Transverse colon (tissue), 4 donors: ENCODE measurements at regions not wholly inside any gene's neighbourhood (a gene's known extent, or its start where the extent isn't known, plus 50 kb on each side); places are given as distances from the start of the nearest gene placed in this dataset.
"Not testable (repeated sequence)": the region's sequence is repeated elsewhere in the genome, so short reads cannot be mapped to it uniquely, and the experiment has no call there.

Source experiments
- DNase-seq: peaks from one replicate; pipeline ENCODE4 v3.0.0-alpha.2; 2019
- H3K27ac ChIP-seq, 4 donors: fragments of 200-600 bp; sonication (generic); 2 replicates each; pipeline ENCODE4 v1.5.1; 2016 to 2018; ENCODE audit warnings: inconsistent platforms in 4 of 4
- H3K27me3 ChIP-seq: fragments of 200-600 bp; sonication (generic); 2 replicates; pipeline ENCODE4 v1.5.1; 2017; ENCODE audit warnings: inconsistent platforms
- H3K36me3 ChIP-seq, 4 donors: fragments of 200-600 bp; sonication (generic); 2 replicates each; pipeline ENCODE4 v1.5.1; 2017 to 2019; ENCODE audit warnings: inconsistent platforms in 4 of 4
- H3K4me1 ChIP-seq, 4 donors: fragments of 200-600 bp; sonication (generic); 2 replicates each; pipeline ENCODE4 v1.5.1; 2017 to 2020; ENCODE audit warnings: inconsistent platforms in 4 of 4
- H3K4me3 ChIP-seq, 4 donors: fragments of 200-600 bp; sonication (generic); 1 replicate in 1 of 4; 2 replicates in 3 of 4; pipeline versions ENCODE4 v1.5.1 to v1.6.1; 2017 to 2019; ENCODE audit warnings: inconsistent platforms in 4 of 4
- H3K9me3 ChIP-seq, 2 donors: fragments of 200-600 bp; sonication (generic); 2 replicates each; pipeline ENCODE4 v1.5.1; 2017 to 2019; ENCODE audit warnings: inconsistent platforms in 2 of 2
- EP300 ChIP-seq: sonication (generic); formaldehyde crosslinking; IDR thresholded peaks from one replicate; pipeline ENCODE4 v1.6.1; 2017; ENCODE audit warnings: antibody characterized with exemption, low read depth
- POLR2A ChIP-seq: fragments of 450-650 bp; IDR thresholded peaks from one replicate; pipeline ENCODE4 v1.6.1; 2016; ENCODE audit warnings: antibody characterized with exemption, mild to moderate bottlenecking, moderate library complexity
- POLR2AphosphoS5 ChIP-seq, 3 donors: sonication (generic); formaldehyde crosslinking; IDR thresholded peaks; one replicate each; pipeline ENCODE4 v1.6.1; 2016; ENCODE audit warnings: antibody characterized with exemption in 3 of 3
- WGBS, 2 donors: methylation state at CpG; one replicate each; pipeline ENCODE4 v1.1.5; 2018; ENCODE audit warnings: low coverage in 1 of 2; 5-methylcytosine and 5-hydroxymethylcytosine counted together
- in situ Hi-C, 4 donors: fragments of 200-750 bp; cut with MboI; loops; one replicate each; pipeline versions ENCODE4 v1.15.0 to v1.15.1; 2017; ENCODE audit warnings: low sequenced_read_pairs in 3 of 4, low pct_ligation_motif_present in 1 of 4, low pct_unique_long_range_greater_than_20kb in 1 of 4
- intact Hi-C: fragments of 100-400 bp; cut with DNase I; formaldehyde crosslinking; loops from one replicate; pipeline ENCODE4 v1.15.1; 2023; ENCODE audit warnings: low total_unique reads
- TF ChIP-seq, protein P1 (sequence below), 5 experiments: fragments of 200-600 bp in 3 of 5; fragments of 450-650 bp in 2 of 5; sonication (generic) in 3 of 5; IDR thresholded peaks; 1 replicate in 2 of 5; 2 replicates in 3 of 5; pipeline ENCODE4 v1.5.1; 2016 to 2017; ENCODE audit warnings: antibody characterized with exemption in 5 of 5, inconsistent platforms in 3 of 5, mild to moderate bottlenecking in 2 of 5, moderate library complexity in 1 of 5

DNA sequence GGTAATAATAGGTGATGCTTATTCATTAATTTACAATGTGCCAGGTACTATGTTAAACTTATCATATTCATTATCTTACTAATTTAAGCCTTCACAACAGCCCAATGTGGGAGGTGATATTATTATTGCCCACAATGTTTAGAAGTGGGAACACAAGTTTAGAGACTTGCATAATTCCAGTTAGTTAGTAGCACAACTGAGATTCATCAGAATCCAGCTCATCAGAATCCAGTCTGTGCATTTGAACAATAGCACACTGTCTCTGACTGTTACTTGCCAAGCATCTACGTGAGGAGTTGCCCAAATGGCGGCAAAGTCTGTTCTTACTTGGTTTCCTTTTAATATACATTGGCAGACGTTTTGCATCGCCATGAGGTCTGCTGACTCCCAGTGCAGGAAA, 110.9 kb upstream of the BASP1 start:
- H3K4me3 ChIP-seq = no peak overlapping the region
- no peaks in the 10 kb centered on the region for H3K4me1 ChIP-seq
- intact Hi-C loops (no loop called here), in situ Hi-C loops (no loop called here)
- WGBS, 2 donors = 80 to 83% methylated on average over 2 to 4 of the region's 4 CpGs
- no peaks in the 10 kb centered on the region for H3K27me3 ChIP-seq
- no peaks in the 10 kb centered on the region for H3K36me3 ChIP-seq
- no peak for DNase-seq
- no peak overlapping the region for H3K27ac ChIP-seq
- no peaks in the 10 kb centered on the region for H3K9me3 ChIP-seq
- TF ChIP-seq EP300 (no peak), POLR2A (no peak), POLR2AphosphoS5 (IDR thresholded peaks at IDR 0.05) (no peak)
- TF ChIP-seq, protein P1, sequence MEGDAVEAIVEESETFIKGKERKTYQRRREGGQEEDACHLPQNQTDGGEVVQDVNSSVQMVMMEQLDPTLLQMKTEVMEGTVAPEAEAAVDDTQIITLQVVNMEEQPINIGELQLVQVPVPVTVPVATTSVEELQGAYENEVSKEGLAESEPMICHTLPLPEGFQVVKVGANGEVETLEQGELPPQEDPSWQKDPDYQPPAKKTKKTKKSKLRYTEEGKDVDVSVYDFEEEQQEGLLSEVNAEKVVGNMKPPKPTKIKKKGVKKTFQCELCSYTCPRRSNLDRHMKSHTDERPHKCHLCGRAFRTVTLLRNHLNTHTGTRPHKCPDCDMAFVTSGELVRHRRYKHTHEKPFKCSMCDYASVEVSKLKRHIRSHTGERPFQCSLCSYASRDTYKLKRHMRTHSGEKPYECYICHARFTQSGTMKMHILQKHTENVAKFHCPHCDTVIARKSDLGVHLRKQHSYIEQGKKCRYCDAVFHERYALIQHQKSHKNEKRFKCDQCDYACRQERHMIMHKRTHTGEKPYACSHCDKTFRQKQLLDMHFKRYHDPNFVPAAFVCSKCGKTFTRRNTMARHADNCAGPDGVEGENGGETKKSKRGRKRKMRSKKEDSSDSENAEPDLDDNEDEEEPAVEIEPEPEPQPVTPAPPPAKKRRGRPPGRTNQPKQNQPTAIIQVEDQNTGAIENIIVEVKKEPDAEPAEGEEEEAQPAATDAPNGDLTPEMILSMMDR (IDR thresholded peaks at IDR 0.05) = no peak

DNA sequence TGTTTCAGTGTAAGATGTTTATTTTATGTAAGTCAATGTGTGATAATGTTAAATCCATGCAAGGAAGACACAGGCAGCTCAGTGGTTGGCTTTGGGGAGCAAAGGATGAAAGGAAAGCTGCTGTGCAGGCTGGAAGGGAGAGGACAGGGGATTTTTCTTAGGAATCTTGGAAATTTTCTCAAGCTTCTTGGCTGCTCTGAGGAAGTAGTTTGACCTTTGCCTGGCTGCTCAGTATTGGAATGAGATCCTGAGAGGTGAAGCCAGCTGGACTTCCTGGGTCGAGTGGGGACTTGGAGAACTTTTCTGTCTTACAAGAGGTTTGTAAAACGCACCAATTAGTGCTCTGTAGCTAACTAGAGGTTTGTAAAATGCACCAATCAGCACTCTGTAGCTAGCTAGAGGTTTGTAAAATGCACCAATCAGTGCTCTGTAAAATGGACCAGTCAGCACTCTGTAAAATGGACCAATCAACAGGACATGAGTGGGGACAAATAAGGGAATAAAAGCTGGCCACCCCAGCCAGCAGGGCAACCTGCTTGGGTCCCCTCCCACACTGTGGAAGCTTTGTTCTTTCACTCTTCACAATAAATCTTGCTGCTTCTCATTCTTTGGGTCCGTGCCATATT, 105.2 kb upstream of the BASP1 start:
- H3K27ac ChIP-seq, H3K27me3 ChIP-seq, intact Hi-C loops, H3K4me3 ChIP-seq, H3K36me3 ChIP-seq, DNase-seq, in situ Hi-C loops, H3K9me3 ChIP-seq: not testable (repeated sequence)
- H3K4me1 ChIP-seq = peaks cover 0 to 18% (median 4%) of the 10 kb centered on the region in 4 donors
- 59% methylated on average over 3 of the region's 3 CpGs; no CpG with 5 or more reads in 1 of the 2 donors for WGBS, 2 donors

DNA sequence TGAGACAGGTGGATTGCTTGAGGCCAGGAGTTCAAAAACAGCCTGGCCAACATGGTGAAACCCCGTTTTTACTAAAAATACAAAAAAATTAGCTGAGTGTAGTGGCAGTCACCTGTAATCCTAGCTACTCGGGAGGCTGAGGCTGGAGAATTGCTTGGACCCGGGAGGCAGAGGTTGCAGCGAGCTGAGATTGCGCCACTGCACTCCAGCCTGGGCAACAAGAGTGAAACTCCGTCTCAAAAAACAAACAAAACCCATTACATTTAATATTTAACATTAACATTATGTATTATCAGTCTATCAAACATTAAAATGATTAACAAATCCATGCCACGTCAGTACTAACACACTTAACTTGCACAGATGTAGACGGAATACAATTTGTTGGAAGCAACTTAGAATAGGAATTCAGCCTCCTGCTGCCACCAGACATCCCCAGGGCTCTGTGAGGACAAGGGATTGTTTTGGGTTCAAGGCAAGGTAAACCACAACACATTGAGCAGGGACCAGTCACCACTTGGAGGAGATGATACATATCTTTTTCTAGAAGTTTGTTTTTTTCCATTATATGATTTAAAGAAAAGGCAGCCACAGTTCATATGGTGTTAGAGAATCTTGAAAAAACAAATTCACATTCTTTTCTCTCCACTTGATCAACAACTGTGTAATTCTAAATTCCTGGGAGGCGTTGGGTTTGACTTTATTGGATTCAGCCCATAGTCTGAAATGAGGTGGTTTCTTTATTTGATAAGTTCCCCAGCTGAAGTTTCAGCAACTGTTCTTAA, 104.1 kb upstream of the BASP1 start:
- WGBS, 2 donors = 67 to 73% methylated on average over 9 of the region's 9 CpGs
- intact Hi-C loops = no loop called here
- Histone ChIP-seq H3K36me3 (no peaks in the 10 kb centered on the region), H3K4me1 (peaks cover 0 to 21% (median 7%) of the 10 kb centered on the region in 4 donors), H3K9me3 (no peaks in the 10 kb centered on the region), H3K27ac (peak overlapping the region in 1 of 4 donors; percentile 36), H3K4me3 (no peak overlapping the region), H3K27me3 (no peaks in the 10 kb centered on the region)
- in situ Hi-C loops = no loop called here
- TF ChIP-seq POLR2AphosphoS5 (IDR thresholded peaks at IDR 0.05) (no peak), POLR2A (no peak), EP300 (no peak)
- TF ChIP-seq, protein P1 (IDR thresholded peaks at IDR 0.05) = no peak
- DNase-seq = no peak

DNA sequence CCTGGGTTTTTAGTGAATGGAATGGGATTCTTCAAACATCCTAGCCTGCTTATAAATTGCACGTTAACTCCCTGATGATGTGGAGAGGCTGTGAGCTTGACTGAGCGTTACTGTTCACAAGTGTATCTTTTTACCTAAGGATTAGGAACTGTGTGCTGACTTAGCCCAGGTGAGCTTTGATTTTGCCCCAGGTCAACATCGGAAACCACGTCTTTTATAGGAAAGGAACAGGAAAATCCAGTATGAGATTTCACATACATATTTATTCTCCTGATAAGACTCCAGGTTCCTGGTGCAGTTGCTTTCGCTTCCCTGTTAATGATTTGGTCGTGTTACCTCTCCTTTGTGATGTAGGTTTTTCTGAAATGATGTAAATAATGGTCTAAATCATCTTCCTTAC, 103.2 kb upstream of the BASP1 start:
- Histone ChIP-seq H3K9me3 (no peaks in the 10 kb centered on the region), H3K4me3 (no peak overlapping the region), H3K27me3 (no peaks in the 10 kb centered on the region), H3K4me1 (peaks cover 0 to 27% (median 12%) of the 10 kb centered on the region in 4 donors), H3K36me3 (no peaks in the 10 kb centered on the region), H3K27ac (peak overlapping the region in 2 of 4 donors; percentile 10 to 36)
- in situ Hi-C loops (no loop called here), intact Hi-C loops (no loop called here)
- 43 to 49% methylated on average over 5 to 6 of the region's 6 CpGs for WGBS, 2 donors
- no peak for DNase-seq
- TF ChIP-seq, protein P1 (IDR thresholded peaks at IDR 0.05) = no peak
- TF ChIP-seq EP300 (no peak), POLR2A (no peak), POLR2AphosphoS5 (IDR thresholded peaks at IDR 0.05) (no peak)
